Upper lobe of left lung (tissue), 4 donors: ENCODE measurements at regions not wholly inside any gene's neighbourhood (a gene's known extent, or its start where the extent isn't known, plus 50 kb on each side); places are given as distances from the start of the nearest gene placed in this dataset.
"Not testable (repeated sequence)": the region's sequence is repeated elsewhere in the genome, so short reads cannot be mapped to it uniquely, and the experiment has no call there.

Experiments used
- CTCF ChIP-seq, 6 experiments: fragments of 450-650 bp in 4 of 6; fragments of 200-600 bp in 2 of 6; sonication (generic) in 2 of 6; IDR thresholded peaks; one replicate each; pipeline ENCODE4 v1.5.1; 2016 to 2019; ENCODE audit warnings: antibody characterized with exemption in 6 of 6
- EP300 ChIP-seq, 4 donors: sonication (generic); formaldehyde crosslinking; IDR thresholded peaks; one replicate each; pipeline ENCODE4 v1.5.1; 2017; ENCODE audit warnings: antibody characterized with exemption in 4 of 4, control low read depth in 2 of 4
- POLR2A ChIP-seq, 4 donors: fragments of 450-650 bp; IDR thresholded peaks; one replicate each; pipeline ENCODE4 v1.5.1; 2016 to 2017; ENCODE audit warnings: antibody characterized with exemption in 4 of 4, mild to moderate bottlenecking in 2 of 4
- POLR2AphosphoS5 ChIP-seq, 2 donors: sonication (generic); formaldehyde crosslinking; IDR thresholded peaks; one replicate each; pipeline ENCODE4 v1.5.1; 2017; ENCODE audit warnings: antibody characterized with exemption in 2 of 2

- not testable (repeated sequence) for TF ChIP-seq CTCF, POLR2AphosphoS5, POLR2A, EP300 (IDR thresholded peaks at IDR 0.05)
These were observed 330.1 kb upstream of the FRG1 start for GRCh38 chr4:189610571-189610970.
